DMS53 treated with DMSO at 0.1 percent for 48 hours (cell line): ENCODE measurements at regions not wholly inside any gene's neighbourhood (a gene's known extent, or its start where the extent isn't known, plus 50 kb on each side); places are given as distances from the start of the nearest gene placed in this dataset.
"Not testable (repeated sequence)": the region's sequence is repeated elsewhere in the genome, so short reads cannot be mapped to it uniquely, and the experiment has no call there.

Experiments used
- DNase-seq: peaks from one replicate; lab custom pipeline; 2025; ENCODE audit not compliant: unreplicated experiment; lab: John Stamatoyannopoulos, UW

DNA sequence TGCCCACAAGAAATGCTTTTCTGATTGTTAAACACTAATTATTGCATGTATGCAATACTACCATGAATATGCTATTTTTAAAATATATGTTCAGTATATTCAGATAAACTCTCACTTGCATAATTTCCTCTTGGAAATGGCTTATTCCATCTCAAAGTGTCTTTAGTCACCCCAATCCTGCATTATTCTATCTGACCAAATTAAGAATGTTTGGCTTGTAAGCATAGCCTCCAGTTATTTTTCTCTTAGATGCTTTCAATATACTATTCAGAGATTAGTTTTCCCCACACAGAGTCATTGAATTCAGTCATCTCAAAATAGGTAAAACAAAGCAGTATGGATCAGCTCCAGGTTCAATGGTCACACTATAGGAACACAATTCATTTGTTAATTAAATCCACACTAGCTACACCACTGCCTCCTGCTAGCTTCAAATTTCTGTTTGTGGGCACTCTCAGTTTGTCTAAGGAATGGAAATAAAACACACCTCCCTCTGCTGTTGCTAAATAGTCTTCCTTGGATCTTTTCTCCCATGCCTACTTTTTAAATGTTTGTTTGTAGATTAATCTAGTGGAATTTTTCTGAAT is 134.6 kb upstream of the TBCA start:
- no peak for DNase-seq

DNA sequence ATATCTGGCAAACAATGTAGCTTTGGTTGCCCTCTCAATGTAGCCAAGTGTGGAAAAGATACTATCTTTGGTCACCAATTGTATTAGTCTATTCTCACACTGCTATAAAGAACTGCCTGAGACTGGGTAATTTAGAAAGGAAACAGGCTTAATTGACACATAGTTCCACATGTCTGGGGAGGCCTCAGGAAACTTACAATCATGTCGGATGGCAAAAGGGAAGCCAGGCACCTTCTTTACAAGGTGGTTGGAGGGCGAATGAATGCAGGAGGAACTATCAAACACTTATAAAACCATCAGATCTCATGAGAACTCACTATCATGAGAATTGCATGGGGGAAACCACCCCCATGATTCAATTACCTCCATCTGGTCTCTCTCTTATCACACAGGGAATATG is 133.1 kb upstream of the TBCA start:
- no peak for DNase-seq

GRCh38 chr5:77908787-77909186 is 132.6 kb upstream of the TBCA start:
- DNase-seq = no peak

- DNase-seq = no peak
Measured at GRCh38 chr5:77907786-77908185, 131.6 kb upstream of the TBCA start.

- no peak for DNase-seq
Measured at GRCh38 chr5:77906806-77907205, 130.7 kb upstream of the TBCA start.

GRCh38 chr5:77904362-77904761 is 128.2 kb upstream of the TBCA start:
- DNase-seq = no peak

- no peak for DNase-seq
Measured at GRCh38 chr5:77900691-77901090, 124.6 kb upstream of the TBCA start.

GRCh38 chr5:77898385-77898784 is 122.2 kb upstream of the TBCA start:
- no peak for DNase-seq

DNA sequence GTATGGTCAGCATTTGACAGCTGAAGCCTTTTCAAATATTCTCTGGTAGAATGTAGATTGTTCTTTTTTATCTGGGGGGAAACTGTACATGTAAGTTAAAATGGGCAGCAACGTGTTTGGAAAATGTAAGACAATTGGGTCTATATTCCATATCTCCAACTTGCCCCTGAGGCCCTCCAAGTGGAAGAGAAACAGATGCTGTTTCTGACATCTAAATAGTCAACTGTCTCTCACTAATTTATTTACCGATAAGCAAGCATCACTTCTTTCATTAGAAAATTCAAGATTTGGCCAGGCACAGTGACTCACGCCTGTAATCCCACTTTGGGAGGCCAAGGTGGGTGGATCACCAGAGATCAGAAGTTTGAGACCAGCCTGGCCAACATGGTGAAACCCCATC is 120.2 kb upstream of the TBCA start:
- no peak for DNase-seq

GRCh38 chr5:77894103-77894502 is 118.0 kb upstream of the TBCA start:
- DNase-seq = not testable (repeated sequence)

GRCh38 chr5:77893225-77893860 is 117.2 kb upstream of the TBCA start:
- no peak for DNase-seq

- DNase-seq = no peak
Measured at GRCh38 chr5:77892061-77893010, 116.2 kb upstream of the TBCA start.

DNA sequence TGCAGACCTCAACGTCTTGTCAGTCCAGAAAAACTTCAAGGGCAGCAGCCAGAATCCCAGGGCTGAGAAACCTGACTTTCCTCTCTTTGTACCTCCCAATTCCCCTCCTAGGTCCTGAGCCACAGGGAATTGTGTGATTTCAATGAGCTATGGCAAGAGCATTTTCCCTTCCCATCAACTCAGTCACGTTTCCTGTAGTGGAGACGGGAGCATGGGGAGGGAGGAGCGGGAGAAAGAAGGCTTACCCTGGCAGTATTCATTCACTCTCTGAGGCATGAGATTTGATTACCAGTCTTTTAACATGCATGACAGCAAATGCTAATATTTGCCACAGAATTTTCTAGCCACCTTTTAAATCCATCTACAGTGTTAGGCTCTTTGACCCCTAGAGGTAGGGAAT is 109.4 kb upstream of the TBCA start:
- DNase-seq = no peak

DNA sequence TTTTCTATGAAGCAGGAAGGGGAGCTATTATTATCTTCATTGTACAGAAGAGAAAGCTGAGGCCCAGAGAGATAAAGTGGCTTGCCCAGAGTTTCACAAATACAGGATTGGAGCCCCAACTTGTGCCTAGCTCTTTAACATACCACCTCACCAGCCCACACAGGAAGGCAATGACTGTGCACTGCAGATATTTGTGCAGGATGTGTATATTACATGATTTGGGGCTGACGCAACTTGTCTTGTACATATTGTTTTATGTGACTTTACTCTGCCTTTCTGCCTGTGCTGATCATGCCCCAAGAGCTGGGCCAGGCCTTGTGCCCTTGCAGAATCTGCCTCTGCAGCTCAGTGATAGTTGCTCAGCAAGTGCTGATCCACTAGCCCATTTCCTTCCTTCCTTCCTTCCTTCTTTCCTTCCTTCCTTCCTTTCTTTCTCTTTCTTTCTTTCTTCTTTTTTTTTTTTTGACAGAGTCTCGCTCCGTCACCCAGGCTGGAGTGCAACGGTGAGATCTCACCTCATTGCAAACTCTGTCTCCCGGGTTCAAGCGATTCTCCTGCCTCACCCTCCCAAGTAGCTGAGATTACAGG is 106.6 kb upstream of the TBCA start:
- DNase-seq = no peak

- DNase-seq = no peak
Measured at GRCh38 chr5:77881528-77881927, 105.4 kb upstream of the TBCA start.

- DNase-seq = no peak
Measured at GRCh38 chr5:77877516-77878355, 101.6 kb upstream of the TBCA start.

DNA sequence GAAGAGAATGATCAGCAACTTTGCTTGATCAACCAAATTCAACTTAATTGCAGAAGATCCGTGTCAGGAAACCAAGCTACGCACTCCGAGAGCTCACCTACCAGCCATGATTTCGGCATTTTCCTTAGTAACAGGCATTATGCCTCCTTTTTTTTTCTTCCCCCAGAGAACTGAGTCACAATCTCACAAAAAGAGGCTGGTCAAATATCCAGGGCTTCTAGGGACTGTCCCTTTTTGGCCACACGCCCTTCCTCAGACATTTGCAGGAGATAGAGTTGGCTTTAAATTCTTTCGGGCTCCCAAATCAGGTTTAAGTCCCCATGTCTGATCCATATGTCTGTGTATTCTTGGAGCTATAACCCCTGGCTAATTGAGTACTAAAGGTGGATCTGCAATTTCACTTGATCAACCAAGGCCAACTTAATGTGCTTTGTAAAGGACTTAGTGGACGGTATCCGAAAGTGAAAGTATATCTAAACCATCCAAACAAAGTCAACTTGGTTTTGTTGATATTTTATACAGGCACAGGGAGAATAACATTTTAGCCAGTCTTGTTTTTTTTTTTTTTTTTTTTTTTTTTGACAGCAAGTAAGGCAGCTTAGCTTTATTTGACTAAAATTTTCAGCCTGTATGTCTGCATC is 100.8 kb upstream of the TBCA start:
- no peak for DNase-seq

DNA sequence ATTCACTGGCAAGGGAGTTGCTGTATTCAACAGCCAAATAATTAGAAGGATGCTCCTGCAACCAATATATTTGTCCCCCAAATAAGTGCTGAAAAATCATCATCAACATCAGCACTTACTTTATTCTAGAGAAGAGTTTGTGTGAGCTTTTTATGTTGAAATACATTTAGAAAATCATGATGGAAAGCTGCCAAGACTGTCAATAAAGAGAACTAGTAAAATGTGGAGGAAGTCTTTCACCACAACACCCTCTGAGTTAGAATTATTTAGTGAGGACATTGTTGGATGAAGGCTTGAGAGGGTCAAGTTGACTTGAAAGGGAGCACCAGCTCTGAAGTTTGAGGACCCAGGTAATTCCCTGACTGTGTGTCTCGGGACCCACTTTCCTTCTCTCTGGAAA is 100.2 kb upstream of the TBCA start:
- DNase-seq = no peak

GRCh38 chr5:77874691-77875090 is 98.6 kb upstream of the TBCA start:
- DNase-seq = no peak

GRCh38 chr5:77873239-77873638 is 97.1 kb upstream of the TBCA start:
- DNase-seq = no peak
